Aorta (tissue), 5 donors: ENCODE measurements at regions not wholly inside any gene's neighbourhood (a gene's known extent, or its start where the extent isn't known, plus 50 kb on each side); places are given as distances from the start of the nearest gene placed in this dataset.

Source experiments
- ATAC-seq: fragments of 200-7000 bp; cut with Tn5 transposase; one replicate; pipeline ENCODE4 v1.9.1; 2022; ENCODE audit warnings: moderate library complexity; ENCODE audit not compliant: low FRiP score
- DNase-seq, 2 donors: peaks; one replicate each; pipeline ENCODE4 v3.0.0-alpha.2; 2020
- H3K27ac ChIP-seq, 2 donors: one replicate each; pipeline ENCODE4 v1.5.1; 2013; ENCODE audit warnings: low read length in 2 of 2, mild to moderate bottlenecking in 2 of 2, moderate library complexity in 2 of 2, control low read depth in 1 of 2, inconsistent platforms in 1 of 2, low read depth in 1 of 2
- H3K27me3 ChIP-seq, 2 donors: one replicate each; pipeline ENCODE4 v1.6.1; 2013; ENCODE audit warnings: control low read depth in 1 of 2, low read length in 1 of 2, mild to moderate bottlenecking in 1 of 2, moderate library complexity in 1 of 2; ENCODE audit not compliant: insufficient read depth in 2 of 2, control insufficient read depth in 1 of 2
- H3K36me3 ChIP-seq, 2 donors: one replicate each; pipeline ENCODE4 v1.6.1; 2013; ENCODE audit warnings: control low read depth in 1 of 2, low read length in 1 of 2, mild to moderate bottlenecking in 1 of 2; ENCODE audit not compliant: insufficient read depth in 2 of 2, control insufficient read depth in 1 of 2
- H3K4me1 ChIP-seq, 2 donors: one replicate each; pipeline ENCODE4 v1.6.1; 2013; ENCODE audit warnings: low read length in 2 of 2, control low read depth in 1 of 2, mild to moderate bottlenecking in 1 of 2, moderate library complexity in 1 of 2; ENCODE audit not compliant: insufficient read depth in 2 of 2, control insufficient read depth in 1 of 2
- H3K4me3 ChIP-seq, 2 donors: one replicate each; pipeline ENCODE4 v1.5.1; 2013; ENCODE audit warnings: low read length in 2 of 2, control low read depth in 1 of 2, mild to moderate bottlenecking in 1 of 2
- H3K9me3 ChIP-seq: one replicate; pipeline ENCODE4 v1.6.1; 2013; ENCODE audit warnings: mild to moderate bottlenecking, low read length; ENCODE audit not compliant: control insufficient read depth
- WGBS, 2 donors: extraction: QIAGEN DNeasy Blood & Tissue Kit; methylation state at CpG; one replicate each; pipeline ENCODE4 v1.1.7; 2013; 5-methylcytosine and 5-hydroxymethylcytosine counted together
- intact Hi-C, 2 donors: fragments of 100-400 bp; cut with DNase I; formaldehyde crosslinking; loops; one replicate each; pipeline versions ENCODE4 v1.14.2 to v1.15.0; 2022
- donor health status: healthy with polysubstance abuse.
- donor health status: Bipolar disorder and iron deficiency.
- donor health status: DM: no; HTN: no; CAD: no.
- donor health status: DM: no; HTN: no; CAD: no.
- donor health status: DM: yes; HTN: yes; CAD: no.

DNA sequence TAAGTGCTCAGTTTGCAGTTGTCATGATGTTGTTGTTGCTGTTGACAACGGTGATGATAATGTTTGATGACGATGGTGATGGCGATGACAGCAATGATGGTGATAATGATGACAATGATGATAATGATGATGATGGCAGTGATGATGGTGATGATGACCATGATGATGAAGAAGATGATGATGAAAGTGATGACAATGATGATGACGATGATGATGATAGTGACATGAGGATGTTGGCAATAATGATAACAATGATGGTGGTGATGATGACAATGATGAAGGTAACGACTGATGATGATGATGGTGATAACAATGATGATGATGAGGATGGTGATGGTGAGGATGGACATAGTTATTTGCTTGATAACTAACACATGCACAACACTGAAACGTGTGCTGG, 778.5 kb downstream of the VRK1 start:
- intact Hi-C loops, result no loop called here
- Histone ChIP-seq H3K4me1 (no peaks in the 10 kb centered on the region), H3K27me3 (peaks cover 0 to 1% of the 10 kb centered on the region in 2 donors), H3K27ac (no peak overlapping the region), H3K9me3 (peaks cover 7% of the 10 kb centered on the region), H3K4me3 (no peak overlapping the region), H3K36me3 (no peaks in the 10 kb centered on the region)
- 84 to 87% methylated on average over 6 of the region's 6 CpGs for WGBS, 2 donors
- ATAC-seq, result no peak
- no peak for DNase-seq

DNA sequence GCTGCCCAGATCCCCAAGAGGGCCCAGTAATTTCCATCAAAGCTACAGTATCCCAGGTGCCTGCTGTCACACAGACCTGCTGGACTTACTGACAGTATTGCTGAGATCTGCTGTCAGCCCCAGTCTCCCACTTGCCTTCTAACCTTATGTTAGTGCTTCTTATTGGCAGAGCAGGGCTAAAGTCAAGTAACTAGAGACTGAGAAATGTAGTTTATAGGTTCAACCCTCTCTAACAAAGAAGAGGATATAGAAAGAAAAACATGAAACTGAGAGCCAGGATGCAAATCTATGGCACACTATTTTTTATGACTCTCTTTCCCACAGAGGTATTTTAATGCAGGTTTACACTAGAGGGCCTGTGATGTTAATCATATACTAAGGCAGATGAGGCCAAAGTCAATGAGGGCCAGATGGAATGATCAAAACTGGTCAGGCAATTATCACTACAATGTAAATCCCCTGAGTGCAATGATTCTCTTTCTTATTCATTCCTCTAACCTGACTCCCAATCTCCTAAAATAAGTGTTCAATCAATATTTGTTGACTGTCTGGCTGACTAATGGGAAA, 781.9 kb downstream of the VRK1 start:
- intact Hi-C loops, result no loop called here
- Histone ChIP-seq H3K4me3 (no peak overlapping the region), H3K36me3 (no peaks in the 10 kb centered on the region), H3K27me3 (peaks cover 0 to 1% of the 10 kb centered on the region in 2 donors), H3K27ac (no peak overlapping the region), H3K4me1 (no peaks in the 10 kb centered on the region), H3K9me3 (peaks cover 4% of the 10 kb centered on the region)
- ATAC-seq (peak; percentile 48), DNase-seq (no peak)

DNA sequence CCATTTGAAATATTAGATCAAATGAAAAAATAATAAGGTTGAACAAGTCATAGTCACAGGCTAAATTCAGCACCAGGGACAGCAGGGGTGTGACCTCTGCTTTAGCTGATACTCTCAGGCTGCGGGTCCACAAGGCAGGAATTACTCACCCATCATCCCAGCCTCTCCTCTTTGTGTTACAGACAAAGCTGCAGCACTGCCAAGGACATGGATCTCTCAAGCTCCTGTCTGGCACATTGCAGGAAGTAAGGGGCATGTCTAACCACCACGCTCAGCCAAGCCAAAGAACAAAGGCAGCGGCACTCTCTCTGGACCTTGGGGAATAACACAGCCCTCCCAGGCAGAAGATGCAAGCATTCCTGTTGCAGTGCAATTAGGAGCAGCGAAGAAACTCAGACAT, 783.8 kb downstream of the VRK1 start:
- H3K4me3 ChIP-seq, result no peak overlapping the region
- intact Hi-C loops, result no loop called here
- 30 to 33% methylated on average over 4 of the region's 4 CpGs for WGBS, 2 donors
- H3K36me3 ChIP-seq, result no peaks in the 10 kb centered on the region
- ATAC-seq (no peak), DNase-seq (no peak)
- no peak overlapping the region for H3K27ac ChIP-seq
- peaks cover 2% of the 10 kb centered on the region for H3K9me3 ChIP-seq
- H3K27me3 ChIP-seq, result peaks cover 0 to 1% of the 10 kb centered on the region in 2 donors
- H3K4me1 ChIP-seq, result no peaks in the 10 kb centered on the region

DNA sequence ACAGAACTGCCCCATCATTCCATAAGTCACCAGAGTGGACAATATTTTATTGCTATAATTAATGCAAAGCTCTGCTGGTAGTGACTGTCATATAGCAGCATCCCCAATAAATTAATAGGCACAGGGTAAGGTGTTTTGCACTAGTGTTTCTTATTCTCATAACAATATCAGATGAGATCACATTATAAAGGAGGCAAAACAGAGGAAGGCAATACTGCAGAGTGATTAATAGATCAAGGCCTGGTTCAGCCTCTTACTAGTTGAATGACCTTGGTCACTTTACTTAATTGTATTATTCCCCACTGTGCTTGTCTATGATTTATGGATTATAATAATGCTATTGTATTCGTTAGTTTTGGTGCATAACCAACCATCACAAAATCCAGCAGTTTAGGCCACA, 784.8 kb downstream of the VRK1 start:
- Histone ChIP-seq H3K27ac (no peak overlapping the region), H3K36me3 (no peaks in the 10 kb centered on the region), H3K9me3 (peaks cover 2% of the 10 kb centered on the region), H3K4me1 (no peaks in the 10 kb centered on the region), H3K27me3 (peaks cover 0 to 1% of the 10 kb centered on the region in 2 donors), H3K4me3 (no peak overlapping the region)
- no peak for ATAC-seq
- 51 to 74% methylated on average over 1 of the region's 1 CpG for WGBS, 2 donors
- no peak for DNase-seq
- intact Hi-C loops, result no loop called here

DNA sequence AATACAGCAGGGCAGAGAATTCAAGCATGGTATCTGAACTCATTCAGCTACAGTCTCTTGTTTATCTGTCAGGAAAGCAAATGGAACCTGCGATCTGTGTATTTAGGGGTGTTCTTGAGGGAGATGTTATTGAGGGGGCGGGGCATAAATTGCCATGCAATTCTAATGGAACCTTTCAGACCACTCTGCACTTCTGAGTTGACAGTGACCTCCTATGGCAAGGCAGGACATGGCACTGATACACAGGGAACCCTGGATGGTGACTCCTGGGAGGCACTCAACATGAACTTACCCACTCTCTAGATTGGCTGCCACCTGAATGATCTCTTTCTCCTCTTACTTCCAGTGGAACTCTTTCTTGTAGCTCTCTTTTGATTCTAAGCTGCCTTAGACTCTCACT, 787.3 kb downstream of the VRK1 start:
- intact Hi-C loops, result no loop called here
- H3K27me3 ChIP-seq, result no peaks in the 10 kb centered on the region
- H3K9me3 ChIP-seq, result peaks cover 2% of the 10 kb centered on the region
- ATAC-seq (no peak), DNase-seq (no peak)
- no peaks in the 10 kb centered on the region for H3K36me3 ChIP-seq
- WGBS, 2 donors, result 56 to 58% methylated on average over 2 of the region's 2 CpGs
- no peaks in the 10 kb centered on the region for H3K4me1 ChIP-seq
- no peak overlapping the region for H3K4me3 ChIP-seq
- H3K27ac ChIP-seq, result no peak overlapping the region

DNA sequence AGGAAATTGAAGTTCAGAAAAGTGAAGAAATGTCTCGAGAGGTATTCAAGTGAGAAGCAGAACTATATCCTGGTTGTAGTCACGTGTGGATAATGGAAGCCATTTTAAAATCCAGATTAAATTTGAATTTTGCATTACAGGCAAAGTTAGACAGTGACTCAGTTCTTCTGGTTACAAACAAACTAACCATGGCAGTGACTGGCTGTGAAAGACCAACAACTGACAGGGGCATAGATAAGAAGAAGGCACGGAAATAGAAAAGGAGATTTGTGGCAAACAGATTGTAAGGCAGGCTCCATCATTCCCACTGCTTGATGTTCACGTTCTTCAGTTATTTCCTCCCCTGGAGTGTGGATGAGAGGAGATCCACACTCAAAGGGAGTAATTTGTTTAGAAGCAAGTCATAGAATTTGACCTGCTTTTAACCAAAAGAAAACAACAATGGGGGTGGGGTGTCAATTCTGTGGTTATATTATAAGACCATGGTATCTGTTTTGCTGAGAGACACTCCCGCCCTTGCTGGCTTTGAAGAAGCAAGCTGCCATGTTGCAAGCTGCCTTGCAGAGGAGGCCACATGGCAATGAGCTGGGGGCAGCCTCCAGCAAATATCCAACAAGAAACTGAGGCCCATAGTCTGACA, 795.3 kb downstream of the VRK1 start:
- intact Hi-C loops, result no loop called here
- Histone ChIP-seq H3K27me3 (peaks cover 0 to 1% of the 10 kb centered on the region in 2 donors), H3K4me3 (no peak overlapping the region), H3K9me3 (peaks cover 4% of the 10 kb centered on the region), H3K36me3 (no peaks in the 10 kb centered on the region), H3K4me1 (no peaks in the 10 kb centered on the region), H3K27ac (no peak overlapping the region)
- DNase-seq (no peak), ATAC-seq (no peak)
- whole genome bisulfite sequencing, 2 donors, result 62 to 72% methylated on average over 5 of the region's 5 CpGs

DNA sequence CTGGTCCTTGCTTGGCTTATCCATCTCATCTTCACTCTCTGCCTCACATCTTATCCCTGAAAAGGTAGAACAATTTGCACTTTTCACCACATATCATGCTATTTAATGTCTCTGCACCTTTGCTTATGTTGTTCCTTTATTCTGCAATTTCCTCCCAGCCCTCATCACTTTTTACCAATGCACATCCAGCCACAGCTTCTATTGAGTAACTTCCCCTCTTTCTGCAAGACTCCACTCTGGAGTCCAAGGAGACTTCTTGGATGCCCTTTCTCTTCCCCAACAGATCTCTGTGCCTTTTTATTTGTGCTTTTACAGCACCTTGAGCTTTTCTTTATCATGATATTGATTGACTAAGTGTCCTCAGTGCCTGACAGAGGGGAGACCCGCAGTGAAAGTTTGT, 797.1 kb downstream of the VRK1 start:
- 83 to 88% methylated on average over 1 of the region's 1 CpG for WGBS, 2 donors
- H3K4me1 ChIP-seq, result no peaks in the 10 kb centered on the region
- peaks cover 0 to 1% of the 10 kb centered on the region in 2 donors for H3K27me3 ChIP-seq
- DNase-seq, result no peak
- H3K27ac ChIP-seq, result no peak overlapping the region
- intact Hi-C loops, result no loop called here
- H3K9me3 ChIP-seq, result peaks cover 4% of the 10 kb centered on the region
- H3K4me3 ChIP-seq, result no peak overlapping the region
- H3K36me3 ChIP-seq, result no peaks in the 10 kb centered on the region
- ATAC-seq, result no peak

DNA sequence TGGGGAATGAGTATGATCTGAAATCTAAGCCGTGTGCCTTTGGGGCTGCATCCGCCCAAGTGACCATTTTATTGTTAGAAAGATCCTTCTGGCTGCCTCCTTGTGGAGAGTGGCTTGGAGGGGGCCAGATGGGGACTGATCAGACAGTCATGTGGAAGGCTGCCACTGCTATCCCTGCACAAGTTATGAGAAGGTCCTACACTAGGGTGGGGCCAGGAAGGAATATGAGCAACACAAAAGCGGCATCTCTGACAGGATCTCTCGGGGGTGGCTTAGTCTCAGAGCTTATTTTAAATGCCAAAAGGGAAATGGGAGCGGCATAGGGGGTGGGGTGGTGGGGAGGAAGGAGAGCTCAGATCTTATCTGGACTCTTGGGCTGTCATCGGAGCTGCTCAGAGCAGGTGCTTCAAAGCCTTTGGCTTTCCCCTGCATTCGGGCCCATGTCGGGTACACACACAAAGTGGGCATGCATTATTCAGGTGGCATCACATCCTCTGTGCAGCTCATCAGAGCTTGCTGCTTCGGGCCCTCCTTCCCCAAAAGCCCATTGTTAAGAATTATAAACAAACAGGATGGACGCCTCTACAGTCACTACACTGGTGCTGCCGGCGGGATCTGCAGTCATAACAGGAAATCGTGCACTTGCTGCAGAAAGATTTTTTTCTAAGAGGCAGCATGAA, 805.4 kb downstream of the VRK1 start:
- H3K4me1 ChIP-seq, result no peaks in the 10 kb centered on the region
- ATAC-seq (no peak), DNase-seq (no peak)
- no peak overlapping the region for H3K4me3 ChIP-seq
- H3K27me3 ChIP-seq, result no peaks in the 10 kb centered on the region
- no peak overlapping the region for H3K27ac ChIP-seq
- H3K36me3 ChIP-seq, result no peaks in the 10 kb centered on the region
- intact Hi-C loops, result no loop called here
- 57 to 58% methylated on average over 13 of the region's 13 CpGs for WGBS, 2 donors
- peaks cover 2% of the 10 kb centered on the region for H3K9me3 ChIP-seq

DNA sequence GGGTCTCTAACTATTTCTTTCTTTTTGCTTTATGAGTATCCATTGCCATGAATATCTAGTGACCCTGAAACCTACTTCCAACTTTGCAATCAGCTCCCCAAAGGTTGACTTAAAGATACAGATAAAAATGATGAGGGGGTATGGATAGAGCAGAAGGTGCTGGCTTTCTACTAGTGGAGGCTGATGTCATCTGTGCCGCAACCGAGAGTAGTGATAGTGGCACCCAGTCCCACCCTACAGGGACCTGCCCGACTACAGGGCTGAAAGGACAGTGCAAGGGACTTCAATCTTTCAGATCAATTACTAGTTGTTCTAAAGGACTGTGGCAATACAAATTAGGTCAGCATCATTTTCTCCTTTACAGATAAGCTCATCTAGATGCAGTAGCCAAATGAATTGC, 806.0 kb downstream of the VRK1 start:
- 84 to 90% methylated on average over 3 of the region's 3 CpGs for WGBS, 2 donors
- no peaks in the 10 kb centered on the region for H3K27me3 ChIP-seq
- H3K27ac ChIP-seq, result no peak overlapping the region
- no peaks in the 10 kb centered on the region for H3K4me1 ChIP-seq
- no peaks in the 10 kb centered on the region for H3K36me3 ChIP-seq
- H3K9me3 ChIP-seq, result peaks cover 2% of the 10 kb centered on the region
- intact Hi-C loops, result no loop called here
- DNase-seq, result no peak
- no peak overlapping the region for H3K4me3 ChIP-seq
- ATAC-seq, result no peak
